IgD-negative memory B cell (primary cell): ENCODE measurements at regions not wholly inside any gene's neighbourhood (a gene's known extent, or its start where the extent isn't known, plus 50 kb on each side); places are given as distances from the start of the nearest gene placed in this dataset.

Source experiments
- H3K27ac Mint-ChIP-seq, 3 donors: one replicate each; pipeline ENCODE4 v1.8.0; 2020 to 2022; ENCODE audit warnings: mild to moderate bottlenecking in 3 of 3, mixed read lengths in 3 of 3, moderate library complexity in 1 of 3
- H3K27me3 Mint-ChIP-seq: one replicate; pipeline ENCODE4 v1.8.0; 2021; ENCODE audit warnings: mixed read lengths
- H3K36me3 Mint-ChIP-seq: one replicate; pipeline ENCODE4 v1.8.0; 2020; ENCODE audit warnings: mild to moderate bottlenecking, mixed read lengths
- H3K4me1 Mint-ChIP-seq, 3 donors: one replicate each; pipeline ENCODE4 v1.8.0; 2020 to 2022; ENCODE audit warnings: mixed read lengths in 3 of 3, mild to moderate bottlenecking in 1 of 3
- H3K4me3 Mint-ChIP-seq, 4 donors: one replicate each; pipeline ENCODE4 v1.8.0; 2020 to 2022; ENCODE audit warnings: mild to moderate bottlenecking in 4 of 4, mixed read lengths in 4 of 4, moderate library complexity in 3 of 4
- H3K9me3 Mint-ChIP-seq, 3 donors: one replicate each; pipeline ENCODE4 v1.8.0; 2020 to 2021; ENCODE audit warnings: mixed read lengths in 3 of 3, mild to moderate bottlenecking in 1 of 3

- H3K4me1 Mint-ChIP-seq, result no peaks in the 10 kb centered on the region
- H3K36me3 Mint-ChIP-seq, result no peaks in the 10 kb centered on the region
- no peak overlapping the region for H3K4me3 Mint-ChIP-seq
- H3K9me3 Mint-ChIP-seq, result peaks cover 0 to 1% (median 0%) of the 10 kb centered on the region in 3 donors
- no peak overlapping the region for H3K27ac Mint-ChIP-seq
- H3K27me3 Mint-ChIP-seq, result peaks cover 6% of the 10 kb centered on the region
These were observed 224.0 kb downstream of the MN1 start for GRCh38 chr22:27577574-27577969.

DNA sequence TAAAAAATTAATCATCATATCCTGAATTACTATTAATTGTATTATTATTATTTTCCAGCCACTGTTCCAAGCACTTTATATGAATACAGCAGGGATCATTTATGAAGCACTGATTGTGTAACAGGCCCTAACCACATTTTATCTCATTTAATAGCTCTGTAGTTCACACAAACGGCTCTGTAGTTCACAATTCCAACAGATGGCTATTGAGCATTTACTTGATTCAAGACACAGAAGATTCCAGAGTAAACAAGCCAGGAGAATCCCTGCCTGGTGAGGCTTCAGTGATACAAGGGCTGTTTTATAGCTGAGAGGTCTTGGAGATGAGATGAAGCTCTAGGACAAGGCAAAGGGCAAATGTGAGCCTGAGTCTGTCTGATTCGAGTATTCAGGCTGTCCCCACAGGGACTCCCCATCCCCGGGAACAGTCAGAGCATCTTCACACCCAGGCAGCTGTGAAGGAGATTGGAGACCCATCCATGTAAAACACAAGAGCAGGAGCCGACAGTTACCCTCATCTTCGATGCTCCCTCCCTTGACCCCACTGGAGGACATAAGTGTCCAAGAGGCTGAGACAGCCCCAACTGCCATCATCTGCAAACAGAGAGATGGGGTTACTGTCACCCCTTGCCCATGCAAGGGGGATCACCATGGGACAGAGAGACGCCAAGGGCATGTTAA lies 222.5 kb downstream of the MN1 start:
- Mint-ChIP-seq H3K36me3 (no peaks in the 10 kb centered on the region), H3K9me3 (peaks cover 0 to 1% (median 0%) of the 10 kb centered on the region in 3 donors), H3K4me3 (no peak overlapping the region), H3K4me1 (no peaks in the 10 kb centered on the region), H3K27ac (no peak overlapping the region), H3K27me3 (peaks cover 3% of the 10 kb centered on the region)

GRCh38 chr22:27580311-27580897 lies 221.2 kb downstream of the MN1 start:
- Mint-ChIP-seq H3K4me1 (no peaks in the 10 kb centered on the region), H3K36me3 (no peaks in the 10 kb centered on the region), H3K27ac (no peak overlapping the region), H3K9me3 (no peaks in the 10 kb centered on the region), H3K4me3 (peak overlapping the region in 1 of 4 donors; percentile 29), H3K27me3 (peaks cover 3% of the 10 kb centered on the region)

DNA sequence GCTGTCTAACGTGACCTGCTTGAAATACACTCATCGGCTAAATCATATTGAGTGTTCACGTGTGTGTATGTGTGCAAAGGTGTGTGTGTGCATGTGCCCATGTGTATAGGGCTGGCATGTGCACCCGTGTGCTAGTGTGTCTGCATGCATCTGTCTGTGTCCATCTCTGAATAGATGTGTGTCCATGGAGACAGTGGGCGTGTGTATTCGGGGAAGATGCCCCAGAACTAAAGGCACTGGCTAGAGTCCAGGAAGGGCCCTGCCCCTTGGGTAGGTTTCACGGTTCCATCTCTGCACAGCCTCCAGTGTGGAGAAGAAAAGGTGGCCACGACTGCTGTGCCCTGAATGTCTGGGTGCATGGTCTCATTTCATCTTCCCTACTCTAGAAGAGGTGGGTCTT lies 220.3 kb downstream of the MN1 start:
- peaks cover 3% of the 10 kb centered on the region for H3K27me3 Mint-ChIP-seq
- peak overlapping the region in 1 of 3 donors; percentile 9 for H3K27ac Mint-ChIP-seq
- peaks cover 2% of the 10 kb centered on the region for H3K36me3 Mint-ChIP-seq
- no peak overlapping the region for H3K4me3 Mint-ChIP-seq
- H3K9me3 Mint-ChIP-seq, result peaks cover 0 to under 1% (median 0%) of the 10 kb centered on the region in 3 donors
- no peaks in the 10 kb centered on the region for H3K4me1 Mint-ChIP-seq

DNA sequence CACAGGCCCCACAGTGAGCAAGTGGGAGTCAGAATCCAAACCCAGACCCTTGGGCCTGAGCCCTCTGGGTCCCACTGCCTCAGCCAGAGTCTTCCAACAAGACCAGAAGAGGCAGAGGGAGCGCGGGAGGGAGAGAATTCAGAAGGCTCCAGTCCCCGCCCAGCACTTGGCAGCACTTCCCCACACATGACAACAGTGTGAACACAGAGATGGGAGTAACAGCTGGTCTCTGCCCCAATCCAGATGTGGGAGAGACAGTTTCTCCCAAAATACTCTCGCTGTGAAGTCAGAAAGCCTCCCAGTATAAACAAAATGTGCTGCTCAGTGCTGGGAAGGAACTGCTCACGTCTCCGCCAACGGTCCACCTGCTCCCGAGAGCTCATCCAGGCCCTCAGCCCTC lies 219.9 kb downstream of the MN1 start:
- Mint-ChIP-seq H3K36me3 (peaks cover 2% of the 10 kb centered on the region), H3K9me3 (peaks cover 0 to 5% (median 0%) of the 10 kb centered on the region in 3 donors), H3K27me3 (no peaks in the 10 kb centered on the region), H3K27ac (no peak overlapping the region), H3K4me1 (no peaks in the 10 kb centered on the region), H3K4me3 (no peak overlapping the region)

DNA sequence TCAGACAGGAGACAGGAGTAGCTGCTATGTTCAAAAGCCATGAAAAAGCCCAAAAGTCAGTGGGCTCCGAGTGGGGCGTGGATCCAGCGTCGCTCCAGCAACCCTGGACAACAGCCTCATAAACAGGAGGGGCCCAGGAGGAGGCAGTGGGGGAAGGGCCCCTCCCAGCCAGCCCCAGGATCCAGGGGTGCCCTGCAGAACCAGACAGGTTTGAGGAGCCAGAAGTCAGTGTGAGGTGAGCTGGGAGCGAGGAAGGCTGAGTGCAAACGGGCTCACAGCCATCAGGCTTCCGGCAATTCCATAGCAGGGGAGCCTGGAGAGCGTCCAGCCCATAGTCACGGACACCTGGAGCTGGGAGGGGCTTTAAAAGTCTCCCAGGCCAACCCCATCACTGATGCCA lies 217.7 kb downstream of the MN1 start:
- no peaks in the 10 kb centered on the region for H3K4me1 Mint-ChIP-seq
- peaks cover under 1 to 12% (median 3%) of the 10 kb centered on the region in 3 donors for H3K9me3 Mint-ChIP-seq
- no peaks in the 10 kb centered on the region for H3K27me3 Mint-ChIP-seq
- H3K36me3 Mint-ChIP-seq, result peaks cover 2% of the 10 kb centered on the region
- peak overlapping the region in 1 of 4 donors; percentile 31 for H3K4me3 Mint-ChIP-seq
- H3K27ac Mint-ChIP-seq, result no peak overlapping the region

- peaks cover 3 to 18% (median 4%) of the 10 kb centered on the region in 3 donors for H3K9me3 Mint-ChIP-seq
- no peaks in the 10 kb centered on the region for H3K4me1 Mint-ChIP-seq
- no peaks in the 10 kb centered on the region for H3K27me3 Mint-ChIP-seq
- H3K36me3 Mint-ChIP-seq, result peaks cover 2% of the 10 kb centered on the region
- no peak overlapping the region for H3K4me3 Mint-ChIP-seq
- H3K27ac Mint-ChIP-seq, result no peak overlapping the region
These were observed 216.4 kb downstream of the MN1 start for GRCh38 chr22:27585141-27585540.

DNA sequence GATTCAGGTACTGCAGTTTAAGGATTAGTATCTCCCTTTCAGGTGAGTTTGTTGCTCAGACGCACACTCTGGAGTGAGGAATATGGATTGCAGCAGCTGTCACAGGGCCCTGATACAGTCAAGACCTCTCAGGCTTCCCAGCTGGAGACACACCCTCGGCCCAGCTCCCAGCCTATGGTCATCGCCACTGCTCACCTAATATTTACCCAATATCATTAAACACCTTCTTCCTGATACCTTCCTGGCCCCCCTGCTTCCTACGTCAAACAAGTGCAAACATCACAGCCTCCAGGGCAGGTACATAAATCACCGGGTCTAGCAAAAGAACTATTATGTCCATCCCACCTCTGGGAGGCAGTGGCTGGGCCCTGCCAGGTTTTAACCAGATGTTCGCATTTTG lies 213.3 kb downstream of the MN1 start:
- Mint-ChIP-seq H3K27me3 (no peaks in the 10 kb centered on the region), H3K4me3 (no peak overlapping the region), H3K36me3 (peaks cover 2% of the 10 kb centered on the region), H3K4me1 (no peaks in the 10 kb centered on the region), H3K27ac (no peak overlapping the region), H3K9me3 (peaks cover 3 to 18% (median 4%) of the 10 kb centered on the region in 3 donors)

DNA sequence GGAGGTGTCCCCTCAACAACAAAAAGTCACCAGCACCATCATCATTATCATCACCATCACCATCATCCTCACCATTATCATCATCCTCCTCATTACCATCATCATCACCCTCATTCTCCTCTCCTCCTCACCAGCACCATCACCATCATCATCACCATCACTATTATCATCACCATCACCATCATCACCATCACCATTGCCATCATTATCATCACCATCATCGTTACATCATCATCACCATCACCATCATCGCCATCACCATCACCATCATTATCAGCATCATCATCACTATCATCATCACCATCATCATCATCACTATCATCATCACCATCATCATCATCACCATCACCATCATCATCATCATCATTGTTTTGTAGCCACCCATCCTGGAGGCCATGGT lies 212.6 kb downstream of the MN1 start:
- no peak overlapping the region for H3K27ac Mint-ChIP-seq
- no peaks in the 10 kb centered on the region for H3K4me1 Mint-ChIP-seq
- peaks cover 2% of the 10 kb centered on the region for H3K36me3 Mint-ChIP-seq
- no peak overlapping the region for H3K4me3 Mint-ChIP-seq
- peaks cover 2% of the 10 kb centered on the region for H3K27me3 Mint-ChIP-seq
- H3K9me3 Mint-ChIP-seq, result peaks cover 3 to 18% (median 4%) of the 10 kb centered on the region in 3 donors

- Mint-ChIP-seq H3K4me1 (no peaks in the 10 kb centered on the region), H3K27ac (no peak overlapping the region), H3K9me3 (peaks cover 3 to 18% (median 4%) of the 10 kb centered on the region in 3 donors), H3K4me3 (no peak overlapping the region), H3K27me3 (peaks cover 3% of the 10 kb centered on the region), H3K36me3 (peaks cover under 1% of the 10 kb centered on the region)
These were observed 210.5 kb downstream of the MN1 start for GRCh38 chr22:27591060-27591459.

DNA sequence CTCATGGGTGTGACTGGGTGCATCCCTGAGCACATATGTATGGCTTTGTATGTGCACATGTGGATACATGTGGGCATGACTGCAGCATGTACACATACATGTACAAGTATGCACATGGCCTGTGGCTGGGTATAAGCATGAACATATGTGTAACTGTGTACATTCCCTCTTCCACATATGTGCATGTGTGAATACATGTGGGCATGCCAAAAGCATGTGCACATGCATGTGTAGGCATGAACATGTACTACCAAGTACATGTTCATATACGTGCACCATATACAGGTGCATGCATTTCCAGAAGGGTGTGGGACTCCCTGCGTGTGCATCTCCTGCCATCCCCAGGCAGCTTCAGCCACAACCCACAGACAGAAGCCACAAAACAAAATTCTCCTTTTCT lies 208.2 kb downstream of the MN1 start:
- Mint-ChIP-seq H3K4me1 (no peaks in the 10 kb centered on the region), H3K4me3 (no peak overlapping the region), H3K36me3 (no peaks in the 10 kb centered on the region), H3K27me3 (peaks cover 3% of the 10 kb centered on the region), H3K27ac (no peak overlapping the region), H3K9me3 (peaks cover 2 to 8% (median 3%) of the 10 kb centered on the region in 3 donors)

- no peak overlapping the region for H3K27ac Mint-ChIP-seq
- H3K4me1 Mint-ChIP-seq, result no peaks in the 10 kb centered on the region
- H3K36me3 Mint-ChIP-seq, result no peaks in the 10 kb centered on the region
- H3K4me3 Mint-ChIP-seq, result no peak overlapping the region
- H3K9me3 Mint-ChIP-seq, result peaks cover 0 to 4% (median 1%) of the 10 kb centered on the region in 3 donors
- peaks cover 3% of the 10 kb centered on the region for H3K27me3 Mint-ChIP-seq
These were observed 207.5 kb downstream of the MN1 start for GRCh38 chr22:27594020-27594419.

GRCh38 chr22:27594474-27595134 lies 207.0 kb downstream of the MN1 start:
- no peaks in the 10 kb centered on the region for H3K4me1 Mint-ChIP-seq
- H3K9me3 Mint-ChIP-seq, result no peaks in the 10 kb centered on the region
- H3K36me3 Mint-ChIP-seq, result no peaks in the 10 kb centered on the region
- H3K4me3 Mint-ChIP-seq, result no peak overlapping the region
- H3K27me3 Mint-ChIP-seq, result peaks cover 3% of the 10 kb centered on the region
- no peak overlapping the region for H3K27ac Mint-ChIP-seq

GRCh38 chr22:27596133-27596870 lies 205.3 kb downstream of the MN1 start:
- Mint-ChIP-seq H3K36me3 (no peaks in the 10 kb centered on the region), H3K9me3 (no peaks in the 10 kb centered on the region), H3K4me3 (no peak overlapping the region), H3K4me1 (no peaks in the 10 kb centered on the region), H3K27ac (no peak overlapping the region), H3K27me3 (peaks cover 3% of the 10 kb centered on the region)
